Muscle of arm (tissue), 1 donor: ENCODE measurements at regions not wholly inside any gene's neighbourhood (a gene's known extent, or its start where the extent isn't known, plus 50 kb on each side); places are given as distances from the start of the nearest gene placed in this dataset.
"Not testable (repeated sequence)": the region's sequence is repeated elsewhere in the genome, so short reads cannot be mapped to it uniquely, and the experiment has no call there.

Source experiments
- DNase-seq: peaks from one replicate; pipeline ENCODE4 v3.0.0-alpha.2; 2013

DNA sequence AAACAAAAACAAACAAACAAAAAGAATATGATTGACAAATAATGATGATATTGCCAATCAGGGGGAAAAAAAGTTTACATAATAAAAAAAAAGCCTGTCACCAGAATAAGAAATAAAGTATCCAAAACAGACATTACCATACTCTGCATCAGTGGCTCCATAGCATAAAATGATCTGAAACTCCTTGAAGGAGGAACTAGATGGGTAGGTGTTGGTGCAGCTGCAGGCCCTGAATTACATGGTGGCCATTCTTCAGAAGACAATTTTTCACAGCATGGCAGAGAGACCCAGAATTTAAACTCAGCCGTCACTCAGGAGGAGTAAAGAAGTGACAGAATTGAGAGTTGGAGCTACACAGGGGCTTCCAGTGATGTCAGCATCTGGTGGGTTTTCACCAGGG lies 60.2 kb downstream of the GLUL start:
- no peak for DNase-seq

DNA sequence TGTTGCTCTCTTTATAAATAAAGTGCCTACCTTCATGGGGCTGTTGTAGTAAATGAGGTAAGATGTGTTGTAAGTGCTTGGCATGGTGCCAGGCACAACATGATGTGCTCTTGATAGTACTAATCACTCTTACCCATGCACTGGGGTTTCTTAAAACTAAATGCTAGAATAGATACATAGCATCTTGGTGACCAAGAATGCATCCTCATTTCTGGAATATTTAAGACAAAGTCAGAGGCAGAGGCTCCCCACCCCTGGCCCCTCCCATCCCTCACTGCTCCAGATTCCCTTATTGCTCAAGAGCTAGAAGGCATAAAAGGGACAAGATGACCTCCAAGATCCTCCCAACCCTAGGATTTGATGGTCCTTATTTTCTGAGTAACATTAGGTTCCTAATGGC lies 61.3 kb downstream of the GLUL start:
- no peak for DNase-seq

DNA sequence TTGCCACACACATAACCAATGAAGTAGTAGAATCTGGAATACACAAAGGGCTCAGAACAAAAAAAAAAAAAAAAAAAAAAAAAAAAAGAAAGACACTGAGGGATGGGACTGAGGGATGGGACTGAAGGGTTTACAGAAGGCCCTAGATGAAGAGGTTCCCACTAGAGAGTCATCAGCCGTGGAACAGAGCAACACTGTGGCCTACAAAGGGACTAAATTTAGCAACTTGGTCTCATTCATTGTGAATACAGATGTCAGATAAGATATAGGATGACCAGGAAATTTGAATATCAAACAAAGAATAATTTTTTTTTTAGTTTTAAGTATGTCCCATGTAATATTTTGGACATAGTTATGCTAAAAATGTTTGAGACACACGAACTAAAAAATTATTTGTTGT lies 62.1 kb downstream of the GLUL start:
- no peak for DNase-seq

DNA sequence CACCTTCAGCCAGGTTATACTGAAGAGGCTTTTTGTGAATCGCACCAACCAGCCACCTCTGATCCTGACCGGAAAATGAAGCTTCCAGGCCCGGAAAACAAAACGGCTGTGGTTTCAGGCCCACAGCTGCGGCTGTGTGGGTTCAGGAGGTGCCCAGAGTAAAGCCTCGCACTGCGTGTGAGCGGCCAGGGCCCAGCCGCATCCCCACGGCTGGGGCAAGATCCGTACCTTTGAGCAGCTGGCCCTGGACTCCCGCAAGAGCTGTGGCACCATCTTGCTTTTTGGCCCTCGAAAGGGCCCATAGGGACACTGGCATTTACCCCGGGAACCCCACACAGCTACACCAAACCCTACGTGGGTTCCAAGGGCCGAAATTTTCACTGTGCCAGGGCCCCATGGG lies 63.0 kb downstream of the GLUL start:
- no peak for DNase-seq

DNA sequence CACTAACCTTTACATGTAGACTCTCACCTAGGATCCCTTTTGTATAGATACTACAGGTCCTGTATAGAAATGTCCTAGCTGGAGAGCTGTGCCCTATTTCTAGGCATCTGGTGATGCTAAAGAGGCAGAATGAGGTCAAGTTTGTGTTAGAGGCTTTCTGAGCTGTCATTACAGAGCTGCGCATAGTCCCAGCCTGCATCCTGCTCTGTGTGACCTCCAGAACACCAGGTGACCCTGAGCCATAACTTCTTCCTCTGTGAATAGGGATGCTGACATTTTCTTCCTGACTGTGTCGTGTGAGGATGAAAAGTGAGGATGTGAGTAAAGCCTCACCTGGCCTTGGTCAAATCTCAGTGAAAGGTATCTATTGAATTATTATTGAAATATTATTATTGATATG lies 66.3 kb downstream of the GLUL start:
- DNase-seq = no peak

DNA sequence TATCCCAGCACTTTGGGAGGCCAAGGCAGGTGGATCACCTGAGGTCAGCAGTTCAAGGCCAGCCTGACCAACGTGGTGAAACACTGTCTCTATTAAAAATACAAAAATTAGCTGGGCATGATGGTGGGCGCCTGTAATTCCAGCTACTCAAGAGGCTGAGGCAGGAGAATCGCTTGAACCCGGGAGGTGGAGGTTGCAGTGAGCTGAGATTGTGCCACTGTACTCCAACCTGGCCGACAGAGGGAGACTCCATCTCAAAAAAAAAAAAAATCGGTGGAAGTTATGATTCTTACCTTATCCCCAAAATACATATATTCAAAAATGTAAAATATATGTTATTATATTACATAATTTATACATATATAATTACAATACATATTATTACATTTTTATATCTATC lies 70.1 kb downstream of the GLUL start:
- not testable (repeated sequence) for DNase-seq

DNA sequence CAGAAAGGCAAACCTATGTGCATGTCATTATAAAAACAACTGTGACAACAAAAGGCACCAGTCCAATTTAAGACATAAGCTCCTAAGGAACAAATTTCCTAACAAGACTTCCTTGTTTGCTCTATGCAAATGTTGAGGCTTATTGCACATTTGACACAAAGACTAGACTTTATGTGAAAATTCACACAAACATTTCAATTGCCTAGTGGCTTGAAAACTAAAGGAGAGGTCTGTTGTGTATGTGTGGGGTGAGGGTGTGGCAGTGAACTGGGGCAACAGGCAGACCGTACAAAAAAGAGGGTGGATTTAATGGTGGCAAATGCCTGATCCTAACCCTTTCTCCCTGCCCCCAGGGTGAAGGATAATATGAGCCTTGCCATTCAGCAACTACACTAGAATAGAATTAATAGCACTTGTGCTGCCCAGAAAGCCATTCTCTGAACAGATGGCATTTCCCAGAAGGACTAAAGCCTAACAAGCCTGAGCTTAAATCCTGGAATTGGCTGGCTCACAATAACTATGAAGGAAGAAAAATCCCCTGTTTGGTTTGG lies 73.9 kb downstream of the GLUL start:
- no peak for DNase-seq

DNA sequence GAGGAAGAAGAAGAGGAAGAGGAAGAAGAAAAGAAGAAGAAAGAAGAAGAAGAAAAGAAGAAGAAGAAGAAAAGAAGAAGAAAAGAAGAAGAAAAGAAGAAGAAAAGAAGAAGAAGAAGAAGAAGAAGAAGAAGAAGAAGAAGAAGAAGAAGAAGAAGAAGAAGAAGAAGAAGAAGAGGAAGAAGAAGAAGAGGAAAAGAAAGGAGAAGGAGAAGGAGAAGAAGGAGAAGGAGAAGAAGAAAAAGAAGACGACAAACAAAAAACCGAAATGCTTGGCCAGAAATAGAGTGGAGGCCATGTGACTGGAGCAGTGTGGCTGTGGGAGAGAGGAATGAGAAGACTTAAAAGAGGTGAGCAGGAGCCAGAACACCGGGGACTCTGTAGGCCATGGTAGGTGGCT lies 75.1 kb downstream of the GLUL start:
- not testable (repeated sequence) for DNase-seq

DNA sequence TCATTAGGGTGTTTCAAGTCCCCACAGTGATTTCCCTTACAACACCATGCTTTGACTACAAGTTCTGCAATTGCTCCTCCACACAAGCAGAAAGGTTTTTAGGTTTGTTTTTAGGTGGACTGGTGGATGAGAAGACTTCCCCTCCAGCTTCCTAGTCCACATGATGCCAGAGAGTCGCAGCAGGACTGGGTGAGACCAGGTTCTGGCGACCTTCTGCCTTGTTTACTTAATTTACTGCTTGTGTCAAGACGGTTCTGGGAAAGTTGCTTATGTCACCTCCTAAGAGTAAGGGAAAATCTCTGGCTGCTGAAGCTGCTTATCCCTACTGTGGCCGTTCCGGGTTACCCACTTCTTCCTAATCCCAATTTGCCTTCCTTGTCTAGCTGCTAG lies 76.4 kb downstream of the GLUL start:
- DNase-seq = no peak

DNA sequence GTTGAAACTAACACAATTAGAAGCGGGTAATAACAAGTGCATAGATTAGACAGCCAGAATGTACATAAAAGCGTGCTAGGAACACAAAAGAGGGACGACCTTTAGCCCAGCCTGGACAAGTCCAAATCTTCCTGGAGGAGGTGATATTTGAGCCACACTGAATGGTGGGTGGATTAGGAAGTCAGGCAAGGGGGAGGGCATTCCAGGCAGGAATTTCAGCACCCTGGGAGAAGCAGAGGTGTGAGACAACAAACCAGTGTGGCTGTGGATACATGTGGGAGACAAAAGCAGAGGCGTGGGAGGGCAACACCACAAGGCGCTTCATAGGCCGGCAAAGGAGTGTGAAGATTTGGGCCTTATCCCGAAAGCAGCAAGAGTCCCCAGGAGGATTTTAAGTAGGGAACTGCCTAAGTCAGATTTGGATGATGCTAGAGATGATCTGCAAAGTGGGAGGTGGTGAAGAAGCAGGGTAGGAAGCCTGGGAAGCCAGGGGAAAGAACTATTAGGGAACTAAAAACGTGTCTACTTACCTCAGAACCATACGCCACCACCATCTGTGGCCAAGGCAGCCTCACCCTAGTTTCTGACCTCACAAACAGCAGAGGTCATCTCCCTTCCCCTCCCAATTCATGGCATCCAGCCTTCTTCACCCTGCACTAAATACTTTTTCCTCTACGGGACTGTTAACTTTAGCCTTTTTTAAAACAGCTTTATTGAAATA lies 81.8 kb downstream of the GLUL start:
- no peak for DNase-seq

DNA sequence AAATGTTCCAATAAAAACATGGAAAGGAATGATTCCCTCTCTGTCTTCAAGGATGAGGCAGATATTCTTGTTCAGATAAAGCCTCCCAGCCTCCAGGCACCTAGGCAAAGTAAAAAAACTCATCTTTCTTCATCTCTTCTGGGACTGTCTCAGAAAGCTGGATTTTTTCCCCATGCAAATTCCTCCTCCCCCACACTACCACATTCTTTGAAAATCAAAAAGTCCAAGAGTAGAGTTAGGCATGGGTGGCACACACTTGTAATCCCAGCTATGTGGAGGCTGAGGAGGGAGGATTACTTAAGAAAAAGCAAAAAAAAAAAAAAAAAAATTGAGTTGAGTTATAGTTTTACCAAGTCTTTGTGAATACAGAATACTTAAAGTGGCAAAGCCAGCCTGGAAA lies 82.8 kb downstream of the GLUL start:
- DNase-seq = no peak

DNA sequence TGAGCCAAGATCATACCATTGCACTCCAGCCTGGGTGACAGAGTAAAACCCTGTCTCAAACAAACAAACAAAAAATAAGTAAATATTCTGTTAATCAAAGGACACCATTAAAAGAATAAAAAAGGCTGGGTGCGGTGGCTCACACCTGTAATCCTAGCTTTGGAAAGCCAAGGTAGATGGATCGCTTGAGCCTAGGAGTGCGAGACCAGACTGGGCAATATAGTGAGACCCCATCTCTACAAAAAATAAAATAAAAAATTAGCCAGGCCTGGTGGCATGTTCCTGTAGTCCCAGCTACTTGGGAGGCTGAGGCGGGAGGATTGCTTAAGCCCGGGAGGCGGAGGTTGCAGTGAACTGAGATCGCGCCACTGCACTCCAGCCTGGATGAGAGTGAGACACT lies 84.1 kb downstream of the GLUL start:
- not testable (repeated sequence) for DNase-seq

DNA sequence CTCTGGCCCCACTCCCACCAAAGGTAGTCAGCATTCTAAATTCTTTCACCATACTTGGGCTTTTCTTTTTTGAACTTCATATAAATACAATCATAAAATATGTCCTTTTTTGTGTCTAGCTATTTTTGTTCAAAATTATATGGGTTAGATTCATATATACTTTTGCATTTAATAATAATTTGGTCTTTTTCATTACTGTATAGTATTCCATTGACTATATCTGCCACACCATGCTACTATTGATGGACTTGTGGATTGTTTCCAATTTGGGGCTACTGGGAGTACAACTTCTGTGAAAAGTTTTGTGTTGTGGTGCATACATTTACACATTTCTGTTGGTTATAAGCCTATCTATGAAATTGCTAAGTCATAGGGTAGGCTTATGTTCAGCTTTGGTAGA lies 85.7 kb downstream of the GLUL start:
- no peak for DNase-seq

DNA sequence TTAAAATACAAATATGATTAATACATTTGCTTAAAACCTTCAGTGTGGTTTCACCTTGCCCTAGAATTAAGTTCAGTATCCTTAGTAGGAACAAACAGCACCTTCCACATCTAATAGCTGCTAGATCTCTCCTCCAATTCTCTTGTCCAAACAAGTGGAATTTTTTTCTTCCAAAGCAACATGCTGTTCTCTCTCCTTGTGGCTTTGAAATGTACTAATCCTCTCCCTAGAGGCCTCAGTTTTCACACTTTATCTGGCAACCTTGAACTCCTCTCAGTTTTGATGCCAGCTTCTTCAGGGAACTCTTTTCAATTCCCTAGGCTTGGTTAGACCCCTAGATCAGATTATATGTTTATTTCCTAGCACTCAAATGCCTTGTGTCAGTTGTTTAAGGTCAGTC lies 87.0 kb downstream of the GLUL start:
- DNase-seq = no peak

DNA sequence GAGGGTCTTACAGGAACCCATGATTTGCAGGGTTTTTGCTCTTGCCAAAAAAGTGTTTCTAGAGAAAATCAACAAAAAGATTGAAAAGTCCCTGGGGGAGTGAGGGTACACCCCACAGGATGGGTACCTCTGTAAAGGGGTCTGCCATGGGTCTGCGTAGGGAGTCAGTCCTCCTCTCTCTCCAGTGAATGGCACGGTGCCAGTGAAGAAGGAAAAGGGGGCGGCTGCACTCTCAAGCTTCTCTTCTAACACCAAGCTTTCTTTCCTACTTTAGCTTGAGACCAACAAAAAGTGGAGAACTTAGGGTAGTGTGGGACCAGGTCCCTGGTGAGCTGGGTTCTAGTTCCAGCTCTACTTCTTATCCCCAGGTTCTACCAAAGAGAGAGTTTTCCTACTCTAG lies 87.4 kb downstream of the GLUL start:
- no peak for DNase-seq

DNA sequence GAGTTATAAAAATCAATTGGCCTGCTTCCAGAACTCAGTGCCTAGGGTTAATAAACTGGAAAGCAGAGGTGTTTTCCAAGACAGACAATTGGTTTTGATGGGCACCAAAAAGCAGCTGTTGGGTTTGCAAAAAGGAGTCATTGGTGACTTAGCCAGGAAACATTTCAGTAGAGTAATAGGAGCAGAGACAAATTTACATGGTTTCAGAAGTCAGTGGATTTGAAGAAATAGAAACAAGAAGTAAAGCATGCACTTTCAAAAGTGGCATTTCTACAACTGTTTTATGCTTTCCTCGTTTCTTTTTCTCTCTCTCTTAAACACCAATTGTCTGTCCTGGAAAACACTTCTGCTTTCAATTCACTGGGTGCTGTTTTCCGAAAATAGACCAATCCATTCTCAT lies 87.8 kb downstream of the GLUL start:
- no peak for DNase-seq

DNA sequence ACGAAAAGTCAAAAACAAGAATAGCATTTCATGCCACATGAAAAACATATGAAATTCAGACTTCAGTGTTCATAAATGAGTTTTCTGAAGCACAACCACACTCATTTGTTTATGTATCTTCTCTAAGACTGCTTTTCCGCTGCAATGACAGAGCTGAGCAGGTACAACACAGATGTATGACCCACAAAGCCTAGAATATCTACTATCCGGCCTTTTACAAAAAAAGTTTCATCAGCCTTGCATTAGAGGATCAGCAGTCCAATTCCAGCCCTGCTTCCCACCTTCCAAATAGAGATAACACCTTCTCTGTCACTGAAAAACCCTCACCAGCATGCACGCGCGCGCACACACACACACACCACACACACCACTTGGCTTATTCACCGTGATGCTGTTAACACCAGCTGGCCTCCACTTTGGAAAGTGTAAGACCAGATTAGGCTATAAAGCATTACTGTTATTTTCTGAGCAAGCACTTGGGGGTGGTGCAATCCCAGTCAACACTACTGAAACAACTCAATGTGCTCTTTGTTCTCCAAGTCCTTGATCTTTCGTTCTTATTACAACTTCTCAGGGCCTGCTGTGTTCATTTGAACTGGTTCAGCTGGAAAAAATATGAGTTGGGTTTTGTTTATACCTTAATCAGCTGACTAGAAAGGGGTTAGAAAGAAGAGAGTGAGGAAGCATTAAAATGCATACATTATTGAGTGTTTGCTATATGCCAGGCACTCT lies 90.0 kb downstream of the GLUL start:
- no peak for DNase-seq

DNA sequence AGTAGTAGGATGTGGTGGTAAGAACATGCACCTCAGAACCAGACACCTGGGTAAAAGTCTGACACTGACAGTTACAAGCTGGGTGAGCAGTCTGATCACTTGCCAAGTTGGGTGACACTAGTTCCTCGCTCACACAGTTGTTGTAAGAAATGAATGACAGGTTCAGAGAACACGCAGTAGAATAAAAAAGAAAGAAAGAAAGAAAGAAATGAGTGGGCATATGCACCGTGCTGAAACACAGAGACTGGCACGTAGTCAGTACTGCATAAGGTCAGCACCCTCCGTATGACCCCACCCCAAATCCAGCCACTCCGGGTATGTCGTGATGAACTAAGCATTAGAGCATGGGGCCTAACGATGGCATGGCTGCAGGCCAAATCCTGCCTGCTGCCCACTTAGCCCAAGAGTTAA lies 90.6 kb downstream of the GLUL start:
- no peak for DNase-seq

DNA sequence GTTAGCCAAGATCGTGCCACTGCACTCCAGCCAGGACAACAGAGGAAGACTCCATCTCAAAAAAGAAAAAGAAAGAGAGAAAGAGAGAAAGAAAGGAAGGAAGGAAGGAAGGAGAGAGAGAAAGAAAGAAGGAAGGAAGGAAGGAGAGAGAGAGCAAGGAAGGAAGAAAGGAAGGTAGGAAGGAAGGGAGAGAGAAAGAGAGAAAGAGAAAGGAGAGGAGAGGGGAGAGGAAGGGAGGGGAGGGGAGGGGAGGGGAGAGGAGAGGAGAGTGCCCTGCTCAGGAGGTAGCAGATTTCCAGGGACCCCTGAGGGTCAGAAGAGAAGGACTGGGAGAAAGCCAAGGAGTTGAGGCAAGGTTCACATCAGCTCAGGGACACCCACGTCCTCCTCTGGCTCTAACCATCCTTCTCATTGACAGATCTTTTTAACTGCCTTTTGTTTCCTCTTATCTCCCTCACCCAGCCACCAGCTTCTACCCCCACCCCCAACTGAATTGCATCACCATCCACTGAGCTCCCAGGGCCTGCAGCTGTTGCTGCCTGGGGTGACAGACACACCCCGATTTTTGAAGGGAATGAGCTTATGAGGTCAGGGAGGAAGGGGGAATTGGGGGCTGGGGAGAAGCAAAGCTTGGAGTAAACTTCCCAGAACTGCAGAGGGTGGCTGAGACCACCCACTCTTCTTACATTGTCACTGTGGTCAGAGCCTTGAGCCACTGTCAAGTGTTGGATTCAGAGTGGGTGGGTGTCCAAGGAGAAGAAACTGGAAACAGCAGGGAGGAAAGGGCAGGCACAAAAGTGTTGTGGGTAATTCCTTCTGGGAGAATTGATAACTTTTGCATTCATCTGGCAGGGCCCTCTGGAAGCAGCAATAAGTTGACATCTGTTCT lies 91.6 kb downstream of the GLUL start:
- DNase-seq = peak; percentile 39

DNA sequence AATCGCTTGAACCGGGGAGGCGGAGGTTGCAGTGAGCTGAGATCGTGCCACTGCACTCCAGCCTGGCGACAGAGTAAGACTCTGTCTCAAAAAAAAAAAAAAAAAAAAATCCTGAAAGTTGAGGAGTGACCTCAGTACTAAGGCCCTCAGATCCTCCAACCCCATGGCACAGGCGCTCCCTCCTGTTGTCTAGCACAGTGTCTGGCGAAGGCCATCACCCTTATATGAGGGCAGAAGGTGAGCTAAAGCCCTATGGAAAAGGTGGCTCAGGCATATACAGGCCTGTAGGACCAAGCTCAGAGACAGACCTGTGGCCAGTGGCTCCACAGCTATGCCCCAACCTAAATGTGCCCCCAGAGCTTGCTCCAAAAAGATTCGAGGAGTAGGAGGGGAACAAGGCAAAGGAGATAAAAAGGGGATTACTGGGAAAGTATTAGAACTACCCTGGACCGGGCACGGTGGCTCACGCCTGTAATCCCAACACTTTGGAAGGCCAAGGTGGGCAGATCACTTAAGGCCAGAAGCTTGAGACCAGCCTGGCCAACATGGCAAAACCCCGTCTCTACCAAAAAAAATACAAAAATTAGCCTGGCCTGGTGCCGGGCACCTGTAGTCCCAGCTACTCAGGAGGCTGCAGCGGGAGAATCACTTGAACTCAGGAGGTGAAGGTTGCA lies 92.4 kb downstream of the GLUL start:
- DNase-seq = not testable (repeated sequence)

DNA sequence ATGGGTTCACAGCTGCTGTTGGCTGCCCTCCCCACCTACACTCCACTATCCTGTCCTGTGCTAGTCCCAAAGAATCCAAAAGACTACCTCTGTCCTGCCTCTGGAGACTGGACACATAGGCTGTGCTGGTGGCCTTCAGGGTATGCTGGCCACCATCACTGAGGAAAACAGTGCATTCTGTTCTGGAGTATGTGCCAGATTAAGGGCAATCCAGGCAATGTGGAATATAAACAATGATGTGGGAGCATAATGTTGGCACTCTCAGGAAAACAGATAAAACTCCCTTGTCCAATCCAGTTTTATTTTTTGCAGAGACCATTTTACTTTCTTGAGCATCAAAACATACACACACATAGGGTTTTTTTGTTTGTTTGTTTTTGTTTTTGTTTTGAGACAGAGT lies 94.3 kb downstream of the GLUL start:
- DNase-seq = no peak

DNA sequence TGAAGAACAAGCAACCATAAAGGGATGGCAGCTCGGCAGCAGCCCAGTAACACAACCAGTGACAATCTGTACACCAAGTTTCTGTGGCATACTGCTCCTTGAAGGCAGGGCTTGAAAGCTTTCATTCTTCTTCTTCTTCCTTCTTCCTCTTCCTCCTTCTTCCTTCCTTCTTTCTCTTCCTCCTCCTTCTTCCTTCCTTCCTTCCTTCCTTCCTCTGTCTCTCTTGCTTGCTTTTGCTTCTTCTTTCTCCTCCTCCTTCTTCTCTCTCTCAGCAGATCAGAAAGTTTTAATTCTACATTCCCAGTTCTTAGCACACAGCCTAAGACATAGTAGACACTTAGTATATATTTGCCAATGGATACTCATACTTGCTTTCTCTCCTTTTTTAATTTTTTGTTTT lies 95.9 kb downstream of the GLUL start:
- DNase-seq = no peak
